Caki2 (cell line): ENCODE measurements at regions not wholly inside any gene's neighbourhood (a gene's known extent, or its start where the extent isn't known, plus 50 kb on each side); places are given as distances from the start of the nearest gene placed in this dataset.

ENCODE experiments used
- DNase-seq: peaks from one replicate; pipeline ENCODE4 v3.0.0-alpha.2; 2015; ENCODE audit warnings: low read depth
- in situ Hi-C: cut with HindIII; loops from 2 replicates; pipeline ENCODE4 v1.10.0; 2016; ENCODE audit warnings: low sequenced_read_pairs, low pct_unique_long_range_greater_than_20kb, mixed read lengths

- in situ Hi-C loops = no loop called here
- no peak for DNase-seq
Measured at GRCh38 chr3:94522488-94522887, 459.6 kb downstream of the NSUN3 start.

DNA sequence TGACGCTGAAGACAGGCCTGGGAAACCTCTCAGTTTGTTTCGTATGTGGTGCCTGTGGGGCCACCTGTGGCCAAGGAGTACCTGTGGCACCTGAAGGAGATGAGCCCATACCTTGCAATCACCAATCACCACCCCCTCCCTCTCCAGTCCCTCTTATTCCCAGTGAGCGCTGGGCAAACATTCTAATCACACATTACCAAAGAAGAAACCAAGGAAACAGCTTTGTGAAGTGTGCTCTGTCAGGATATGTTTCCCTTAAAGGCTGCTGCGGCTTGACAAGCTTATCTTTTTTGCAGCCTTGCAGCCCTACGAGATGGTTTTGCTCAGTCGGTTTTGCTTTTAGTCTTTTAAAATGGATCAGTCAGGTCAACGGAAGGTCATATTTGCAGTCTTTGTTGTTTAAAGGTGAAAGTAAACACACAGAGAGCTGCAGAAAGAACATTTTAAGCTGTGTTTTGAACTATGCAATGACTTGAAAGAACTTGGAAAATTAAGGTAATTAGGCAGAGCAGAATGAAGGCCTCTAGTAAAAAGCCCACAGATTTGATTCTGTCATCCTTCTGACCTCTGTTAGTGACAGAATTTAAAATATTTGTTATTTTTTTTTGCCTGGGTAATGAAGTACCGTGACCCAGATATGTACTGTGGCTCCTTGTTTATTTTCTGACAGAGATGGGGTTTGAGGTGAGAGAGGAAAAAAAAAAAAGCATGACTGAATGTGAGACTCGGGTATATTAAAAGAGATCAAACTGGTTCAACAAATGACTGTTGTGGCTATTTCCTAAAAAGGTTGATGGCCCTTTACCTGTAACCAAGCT lies 461.4 kb downstream of the NSUN3 start:
- in situ Hi-C loops = no loop called here
- no peak for DNase-seq

DNA sequence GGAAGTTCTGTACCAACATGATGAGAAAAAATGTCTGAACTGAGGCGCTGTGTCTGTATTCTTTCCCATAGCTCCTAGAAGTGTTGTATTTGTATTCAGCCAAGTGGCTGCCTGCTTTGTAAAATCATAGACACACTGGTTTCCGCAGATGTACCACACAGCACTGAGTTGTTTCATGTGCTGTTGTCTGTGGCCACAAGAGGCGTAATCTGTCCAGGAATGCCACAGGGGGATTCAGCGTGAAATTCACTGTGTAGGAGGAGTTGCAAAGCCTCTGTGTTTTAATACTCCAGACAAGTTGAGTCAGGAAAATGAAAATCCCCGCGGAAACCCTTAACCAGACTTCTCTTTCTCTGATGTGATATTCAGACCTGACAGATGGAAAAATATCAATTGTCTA lies 462.2 kb downstream of the NSUN3 start:
- in situ Hi-C loops = no loop called here
- no peak for DNase-seq

GRCh38 chr3:94529816-94530215 lies 467.0 kb downstream of the NSUN3 start:
- no peak for DNase-seq
- in situ Hi-C loops = no loop called here

DNA sequence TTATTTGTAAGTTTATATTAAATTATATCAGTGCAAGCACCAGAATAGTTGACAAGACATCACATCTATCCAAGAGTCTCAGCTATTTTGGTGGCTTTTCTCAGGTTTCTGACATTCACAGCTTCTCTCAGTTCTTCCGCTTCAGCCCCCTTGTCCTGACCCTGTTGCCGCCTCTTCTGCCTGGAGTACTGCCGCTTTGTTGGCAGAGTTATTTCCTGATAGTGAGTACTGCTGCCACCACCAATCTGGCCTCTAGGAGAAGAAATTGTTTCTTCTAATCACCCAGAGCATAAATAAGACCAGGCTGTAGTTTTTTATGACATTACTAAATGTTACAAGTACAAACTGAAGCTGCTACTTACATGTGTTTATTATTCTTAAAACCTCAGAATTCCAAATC lies 470.1 kb downstream of the NSUN3 start:
- in situ Hi-C loops = no loop called here
- DNase-seq = no peak

- in situ Hi-C loops = no loop called here
- no peak for DNase-seq
Measured at GRCh38 chr3:94539937-94540336, 477.1 kb downstream of the NSUN3 start.

GRCh38 chr3:94543161-94543560 lies 480.3 kb downstream of the NSUN3 start:
- in situ Hi-C loops = no loop called here

DNA sequence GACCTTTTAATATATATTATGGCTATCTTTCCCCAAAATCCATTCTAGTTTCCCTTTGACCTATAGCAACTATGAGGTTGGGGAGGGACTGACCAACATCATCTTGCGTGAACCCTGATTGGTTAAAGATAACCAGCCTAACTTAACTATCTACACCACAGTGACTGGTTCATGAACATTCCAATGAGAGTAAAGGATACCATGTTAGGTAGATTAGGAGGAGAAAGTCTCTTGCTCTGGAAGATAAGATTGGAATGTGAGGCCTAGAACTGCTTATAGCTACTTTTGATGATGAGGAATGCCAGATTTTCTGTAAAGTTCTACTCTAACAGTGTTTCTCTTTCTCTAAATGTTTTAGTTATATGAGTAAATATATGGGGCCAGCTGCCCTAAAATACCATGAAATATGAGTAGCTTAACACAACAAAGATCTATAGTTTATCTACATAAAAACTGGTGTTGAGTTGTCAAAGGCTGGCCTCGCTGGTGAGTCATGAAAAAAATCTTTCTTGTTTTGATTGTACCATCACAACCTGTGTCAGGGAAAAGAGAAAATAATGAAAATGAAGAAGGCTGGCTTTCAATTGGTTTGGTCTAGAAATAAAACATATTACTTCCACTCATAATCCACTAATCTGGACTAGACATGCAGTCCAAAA lies 481.4 kb downstream of the NSUN3 start:
- in situ Hi-C loops = no loop called here
- DNase-seq = no peak

More at GRCh38 chr3:94543161-94543560, 480.3 kb downstream of the NSUN3 start:
- DNase-seq = no peak

DNA sequence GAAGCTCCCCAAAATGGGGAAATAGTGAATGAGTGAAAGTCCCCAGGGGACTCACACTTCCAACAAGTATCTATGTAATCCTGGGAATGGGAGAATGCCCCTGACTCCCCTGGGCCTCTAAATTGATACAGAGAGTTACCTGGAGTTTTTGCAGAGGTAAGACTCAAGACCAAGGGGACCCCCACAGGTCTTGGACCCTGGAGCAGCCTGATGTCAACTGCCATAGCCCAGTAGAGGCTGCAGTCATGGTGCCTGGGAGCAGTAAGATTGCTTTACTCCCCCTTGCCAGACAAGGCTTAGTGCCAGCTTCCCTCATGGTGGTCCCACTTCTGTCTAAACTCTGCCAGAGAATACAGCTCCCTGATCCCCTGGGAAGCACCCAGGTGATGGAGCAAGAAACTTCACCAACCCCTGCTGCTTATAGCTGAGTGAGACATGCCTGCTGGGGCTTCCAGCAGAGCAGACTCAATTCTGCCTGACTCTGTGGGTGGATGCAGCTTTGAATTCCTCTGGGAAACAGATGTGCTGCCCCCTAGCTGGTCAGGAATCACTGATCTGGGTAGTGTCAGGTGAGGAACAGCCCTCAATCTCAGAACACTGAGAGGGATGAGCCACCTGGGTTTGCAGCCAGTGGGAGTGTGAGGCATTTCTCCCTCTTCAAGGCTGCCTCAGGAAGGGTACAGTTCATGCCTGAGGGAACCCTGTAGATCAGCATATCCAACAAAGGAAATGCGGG lies 485.9 kb downstream of the NSUN3 start:
- no peak for DNase-seq
- in situ Hi-C loops = no loop called here

DNA sequence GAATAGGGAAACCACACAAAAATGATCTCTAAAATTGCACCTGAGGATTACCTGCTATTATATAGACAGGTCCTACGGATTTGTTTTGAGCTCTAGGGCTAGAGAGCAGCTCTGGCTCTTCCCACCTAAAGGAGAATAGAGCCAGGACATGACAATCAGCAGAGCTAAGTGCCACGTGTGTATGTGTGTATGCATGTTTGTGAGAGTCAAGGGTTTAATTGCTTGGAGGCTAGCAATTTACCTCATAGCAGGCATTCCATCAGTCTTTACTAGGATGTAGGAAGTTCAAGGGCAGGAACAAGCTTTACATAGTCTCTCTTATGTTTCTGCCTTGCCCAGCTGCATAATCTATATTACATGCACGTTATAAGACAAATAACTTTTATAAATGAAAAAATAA lies 498.2 kb downstream of the NSUN3 start:
- no peak for DNase-seq
- in situ Hi-C loops = no loop called here

GRCh38 chr3:94564247-94564646 lies 501.4 kb downstream of the NSUN3 start:
- DNase-seq = no peak
- in situ Hi-C loops = no loop called here

- in situ Hi-C loops = no loop called here
- no peak for DNase-seq
Measured at GRCh38 chr3:94568041-94568440, 505.2 kb downstream of the NSUN3 start.

- in situ Hi-C loops = no loop called here
- DNase-seq = no peak
Measured at GRCh38 chr3:94573337-94573736, 510.5 kb downstream of the NSUN3 start.

DNA sequence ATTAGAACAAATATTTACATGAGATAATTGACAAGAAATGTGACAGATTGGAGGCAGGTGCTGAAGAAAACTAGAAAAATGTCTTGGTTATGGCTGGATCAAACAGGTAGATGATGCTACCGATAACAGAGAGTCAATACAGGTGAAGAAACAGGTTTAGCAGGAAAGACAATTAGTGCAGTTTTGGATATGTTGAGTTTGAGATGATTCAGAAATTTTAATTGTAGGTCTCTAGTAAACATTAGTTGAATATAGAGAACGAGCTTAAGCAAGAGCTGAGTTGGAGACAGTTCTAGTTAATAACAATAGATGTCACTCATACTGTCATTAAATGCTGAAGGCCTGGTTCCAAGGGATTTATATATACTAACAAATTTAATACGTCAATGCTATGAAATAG lies 524.4 kb downstream of the NSUN3 start:
- in situ Hi-C loops = no loop called here
- DNase-seq = no peak

DNA sequence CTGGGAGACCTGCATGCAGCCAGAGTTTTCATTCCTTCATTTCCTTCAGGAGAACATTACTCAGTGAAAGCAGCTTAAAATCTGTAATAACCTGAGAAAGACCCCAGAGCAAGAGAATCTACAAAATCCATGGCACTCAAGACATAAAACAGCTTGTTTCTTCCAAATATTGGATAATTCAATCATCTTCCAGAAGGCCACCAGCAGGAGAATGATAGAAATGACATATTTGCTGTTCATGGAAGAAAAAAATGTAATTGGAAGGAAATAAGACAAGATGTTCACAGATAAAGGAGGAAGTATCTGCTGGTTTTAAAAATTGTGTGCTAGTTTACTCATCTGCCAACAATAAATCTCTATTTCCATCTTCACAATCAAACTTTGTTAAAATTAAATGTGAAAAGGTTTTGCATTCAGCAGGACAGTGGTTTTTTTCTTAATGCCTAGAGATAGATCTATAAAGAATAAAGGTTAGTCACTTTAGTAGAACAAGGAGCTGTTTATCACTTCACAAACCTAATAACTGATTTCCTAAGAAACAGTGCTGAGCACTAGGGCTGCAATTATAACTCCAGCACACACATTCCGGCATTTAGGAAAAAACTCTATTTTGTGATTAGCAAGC lies 530.8 kb downstream of the NSUN3 start:
- DNase-seq = no peak
- in situ Hi-C loops = no loop called here

- DNase-seq = no peak
- in situ Hi-C loops = no loop called here
Measured at GRCh38 chr3:94596141-94596540, 533.3 kb downstream of the NSUN3 start.

DNA sequence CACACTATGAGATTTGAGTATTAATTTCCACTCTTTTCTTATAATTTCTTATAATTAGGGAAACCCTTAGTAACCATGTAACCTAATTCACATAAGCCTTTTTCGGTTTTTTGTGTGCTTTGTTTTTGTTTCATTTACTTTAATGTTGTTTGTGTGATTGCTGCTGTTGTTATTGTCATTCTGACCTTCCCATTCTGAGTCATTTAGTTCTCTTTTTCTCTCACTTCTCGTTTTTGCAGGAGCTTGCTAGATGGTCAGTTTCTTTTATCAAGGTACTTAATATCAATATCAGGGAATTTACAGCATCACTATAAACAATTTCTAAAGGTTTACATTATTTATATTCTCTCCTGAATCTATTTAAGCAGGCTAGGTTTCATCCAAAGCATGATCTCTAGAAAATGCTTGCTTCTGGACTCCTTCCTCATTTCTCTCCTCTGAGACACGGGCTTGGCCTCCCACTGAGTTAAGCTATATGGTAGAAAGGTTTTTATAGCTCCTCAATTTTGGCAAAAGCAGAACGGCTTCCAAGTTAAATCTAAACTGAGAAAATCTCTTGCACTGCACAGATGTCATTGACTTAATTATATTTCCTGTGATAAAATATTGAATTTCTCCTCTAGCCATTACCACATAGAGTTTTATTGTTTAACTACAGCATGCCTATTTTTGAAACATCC lies 534.2 kb downstream of the NSUN3 start:
- in situ Hi-C loops = no loop called here
- DNase-seq = no peak

GRCh38 chr3:94607778-94608177 lies 544.9 kb downstream of the NSUN3 start:
- in situ Hi-C loops = no loop called here

More at GRCh38 chr3:94607778-94608177, 544.9 kb downstream of the NSUN3 start:
- DNase-seq = no peak
